Epithelial cell of prostate (primary cell): ENCODE measurements at regions not wholly inside any gene's neighbourhood (a gene's known extent, or its start where the extent isn't known, plus 50 kb on each side); places are given as distances from the start of the nearest gene placed in this dataset.
A peak's percentile ranks its signal among the peaks of the same experiment; 100 is the strongest.
"Not testable (repeated sequence)": the region's sequence is repeated elsewhere in the genome, so short reads cannot be mapped to it uniquely, and the experiment has no call there.

Experiments used
- DNase-seq: peaks from one replicate; pipeline ENCODE4 v3.0.0-alpha.2; 2011; ENCODE audit warnings: low read depth, low spot score
- H3K27ac ChIP-seq: fragments of 450-650 bp; 2 replicates; pipeline ENCODE4 v1.5.1; 2017; ENCODE audit warnings: mild to moderate bottlenecking

GRCh38 chr11:92123540-92123939, 101.1 kb upstream of the FAT3 start:
- H3K27ac ChIP-seq: peak overlapping the region; percentile 40
- no peak for DNase-seq

GRCh38 chr11:92122561-92122960, 102.1 kb upstream of the FAT3 start:
- DNase-seq: no peak
- H3K27ac ChIP-seq: peak overlapping the region; percentile 40

DNA sequence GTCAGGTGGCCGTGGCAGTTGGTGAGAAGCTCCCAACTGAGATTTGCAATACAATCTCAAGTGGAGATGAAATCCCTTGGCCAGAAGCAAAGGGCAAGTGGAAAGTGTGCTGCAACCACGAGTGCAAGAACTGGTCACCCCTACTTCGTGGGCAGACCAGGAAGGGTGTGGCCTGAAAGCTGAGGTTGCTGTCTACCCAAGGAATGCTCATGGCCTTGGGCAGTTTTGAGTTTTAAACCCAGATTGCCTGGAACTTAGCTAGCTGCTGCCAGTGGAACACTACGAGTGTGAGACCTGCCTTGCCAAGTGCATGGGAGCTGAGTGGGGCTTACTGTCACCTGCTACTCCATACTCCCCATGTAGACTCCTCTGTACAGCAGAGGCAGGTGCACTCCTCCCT, 113.3 kb upstream of the FAT3 start:
- no peak for DNase-seq
- no peak overlapping the region for H3K27ac ChIP-seq

DNA sequence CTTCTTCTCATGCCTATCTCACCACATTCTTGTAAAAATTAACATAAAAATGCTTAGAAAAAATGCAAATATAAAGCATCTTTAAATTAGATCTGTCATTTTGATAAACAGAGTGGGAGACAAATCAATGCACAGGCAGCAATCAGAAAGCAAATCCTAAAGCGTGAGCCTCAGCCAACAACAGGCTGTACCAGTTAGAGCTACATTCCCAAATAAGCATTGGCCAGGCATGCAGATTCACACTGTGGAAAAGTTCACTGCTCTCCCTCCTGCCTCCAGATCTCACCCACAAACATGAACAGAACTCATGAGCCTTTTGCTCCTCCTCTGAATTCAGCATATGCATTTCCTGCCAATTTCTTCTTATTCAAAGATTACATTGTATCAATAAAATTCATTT, 115.2 kb upstream of the FAT3 start:
- H3K27ac ChIP-seq: no peak overlapping the region
- DNase-seq: no peak

- H3K27ac ChIP-seq: no peak overlapping the region
- DNase-seq: no peak
Measured at GRCh38 chr11:92107331-92107730, 117.3 kb upstream of the FAT3 start.

DNA sequence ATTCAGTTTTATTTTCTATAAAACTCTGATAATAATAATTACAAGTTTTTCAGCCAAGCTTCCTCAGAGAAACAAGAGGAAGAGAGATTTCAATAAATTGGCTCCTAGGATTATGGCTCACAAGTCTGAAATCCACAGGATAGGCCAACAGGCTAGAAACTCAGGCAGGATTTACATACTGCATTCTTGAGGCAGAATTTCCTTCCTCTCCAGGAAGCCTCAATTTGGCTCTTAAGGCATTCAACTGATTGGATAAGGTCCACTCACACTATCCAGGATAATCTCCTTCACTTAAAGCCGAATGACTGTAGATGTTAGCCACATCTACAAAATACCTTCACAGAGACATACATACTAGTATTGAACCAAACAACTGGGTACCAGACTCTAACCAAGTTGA, 120.3 kb upstream of the FAT3 start:
- DNase-seq: no peak
- H3K27ac ChIP-seq: no peak overlapping the region

- H3K27ac ChIP-seq: no peak overlapping the region
Measured at GRCh38 chr11:92101920-92102319, 122.7 kb upstream of the FAT3 start.

GRCh38 chr11:92099183-92099582, 125.4 kb upstream of the FAT3 start:
- DNase-seq: no peak
- no peak overlapping the region for H3K27ac ChIP-seq

More at GRCh38 chr11:92101920-92102319, 122.7 kb upstream of the FAT3 start:
- no peak for DNase-seq

DNA sequence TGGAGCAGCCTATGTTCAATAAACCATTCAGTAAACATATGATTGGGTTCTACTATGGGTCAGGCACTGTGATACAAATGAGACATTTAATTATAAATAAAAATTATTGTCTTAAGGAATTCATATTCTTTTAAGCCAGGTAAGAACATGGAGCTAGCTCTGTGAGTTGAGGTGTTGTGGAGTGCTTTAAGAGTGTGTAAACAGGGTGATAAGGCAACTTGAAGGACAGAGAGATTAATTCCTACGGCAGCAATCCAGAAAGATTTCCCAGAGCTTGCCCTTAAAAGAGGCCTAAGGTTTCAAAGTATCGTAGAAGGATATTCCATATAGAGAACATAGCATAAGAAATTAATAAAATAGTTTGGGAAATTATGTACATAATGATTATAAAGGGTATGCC, 126.4 kb upstream of the FAT3 start:
- DNase-seq: no peak
- H3K27ac ChIP-seq: no peak overlapping the region

DNA sequence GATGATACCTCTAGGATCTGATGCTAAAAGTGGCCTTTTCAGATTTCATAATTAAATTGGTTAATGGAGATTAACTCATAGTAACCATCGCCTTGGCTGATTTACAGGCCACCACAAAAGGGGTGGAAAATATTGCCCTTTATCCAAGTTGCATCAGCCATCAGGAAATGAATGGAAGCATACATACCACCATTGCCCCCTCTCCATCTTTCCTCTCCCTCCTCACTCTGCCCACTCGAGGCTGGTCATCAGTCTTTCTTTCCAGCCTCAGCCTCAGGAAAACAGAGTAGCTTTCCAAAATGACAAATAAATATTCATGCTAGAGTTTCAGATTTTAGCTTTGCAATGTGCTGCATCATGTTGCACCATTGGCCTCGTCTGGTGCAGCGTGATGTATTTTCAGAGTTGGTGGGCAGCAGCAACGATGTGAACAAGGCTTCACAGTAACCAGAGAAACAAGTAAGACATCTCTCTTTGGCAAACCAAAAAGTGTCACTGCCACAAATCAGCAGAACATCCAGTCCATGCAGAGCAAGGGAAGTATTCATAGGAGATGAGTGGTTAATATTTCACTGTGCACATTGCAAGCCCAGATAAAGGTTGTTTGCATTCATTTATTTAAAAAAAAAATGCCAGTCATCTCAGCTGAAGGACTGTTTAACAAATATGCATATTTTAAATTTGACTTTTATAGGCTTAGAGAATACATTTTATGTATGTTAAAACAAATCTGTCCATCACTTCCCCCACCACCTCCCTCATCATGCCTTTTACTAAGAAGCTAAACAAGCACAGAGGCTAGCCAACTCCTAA, 136.7 kb upstream of the FAT3 start:
- H3K27ac ChIP-seq: no peak overlapping the region
- no peak for DNase-seq

DNA sequence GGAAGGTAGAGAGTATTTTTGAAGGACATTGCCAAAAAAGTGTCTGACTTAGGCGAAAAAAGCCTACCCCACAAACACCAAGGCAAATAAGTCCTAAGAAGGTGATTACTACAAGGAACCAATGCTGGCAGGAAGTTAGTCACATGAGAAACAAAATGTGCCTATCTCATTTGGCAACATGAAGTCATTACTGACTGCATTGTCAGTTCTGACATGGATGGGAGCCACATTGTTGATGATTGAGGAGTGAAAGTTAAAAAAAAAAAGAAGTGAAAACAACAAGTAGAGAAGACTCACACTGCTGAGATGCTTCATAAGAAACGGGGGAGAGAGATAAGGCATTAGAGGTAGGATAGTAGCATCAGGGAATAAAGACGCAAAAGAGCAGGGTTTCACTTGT, 141.5 kb upstream of the FAT3 start:
- H3K27ac ChIP-seq: no peak overlapping the region
- no peak for DNase-seq

- H3K27ac ChIP-seq: no peak overlapping the region
- DNase-seq: no peak
Measured at GRCh38 chr11:92082652-92083051, 142.0 kb upstream of the FAT3 start.

DNA sequence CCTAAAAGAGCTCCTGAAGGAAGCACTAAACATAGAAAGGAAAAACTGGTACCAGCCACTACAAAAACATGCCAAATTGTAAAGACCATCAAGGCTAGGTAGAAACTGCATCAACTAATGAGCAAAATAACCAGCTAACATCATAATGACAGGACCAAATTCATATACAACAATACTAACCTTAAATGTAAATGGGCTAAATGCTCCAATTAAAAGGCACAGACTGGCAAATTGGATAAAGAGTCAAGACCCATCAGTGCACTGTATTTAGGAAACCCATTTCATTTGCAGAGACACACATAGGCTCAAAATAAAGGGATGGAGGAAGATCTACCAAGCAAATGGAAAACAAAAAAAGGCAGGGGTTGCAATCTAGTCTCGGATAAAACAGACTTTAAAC, 150.1 kb upstream of the FAT3 start:
- DNase-seq: not testable (repeated sequence)

DNA sequence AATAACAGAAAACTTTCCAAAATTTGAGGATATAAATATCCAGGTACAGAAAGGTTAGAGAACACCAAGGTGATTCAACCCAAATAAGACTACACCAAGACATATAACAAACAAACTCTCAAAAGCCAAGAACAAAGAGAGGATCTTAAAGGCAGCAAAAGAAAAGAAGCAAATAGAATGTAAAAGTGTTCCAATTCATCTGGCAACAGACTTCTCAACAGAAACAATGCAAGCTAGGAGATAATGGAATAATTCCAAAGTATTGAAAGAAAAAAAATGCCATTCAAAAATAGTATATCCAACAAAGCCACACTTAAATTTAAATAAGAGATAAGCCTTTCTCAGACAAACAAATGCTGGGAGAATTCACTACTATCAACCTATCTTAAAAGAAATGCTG, 153.0 kb upstream of the FAT3 start:
- DNase-seq: no peak

More for the DNA sequence above, 150.1 kb upstream of the FAT3 start:
- not testable (repeated sequence) for H3K27ac ChIP-seq

DNA sequence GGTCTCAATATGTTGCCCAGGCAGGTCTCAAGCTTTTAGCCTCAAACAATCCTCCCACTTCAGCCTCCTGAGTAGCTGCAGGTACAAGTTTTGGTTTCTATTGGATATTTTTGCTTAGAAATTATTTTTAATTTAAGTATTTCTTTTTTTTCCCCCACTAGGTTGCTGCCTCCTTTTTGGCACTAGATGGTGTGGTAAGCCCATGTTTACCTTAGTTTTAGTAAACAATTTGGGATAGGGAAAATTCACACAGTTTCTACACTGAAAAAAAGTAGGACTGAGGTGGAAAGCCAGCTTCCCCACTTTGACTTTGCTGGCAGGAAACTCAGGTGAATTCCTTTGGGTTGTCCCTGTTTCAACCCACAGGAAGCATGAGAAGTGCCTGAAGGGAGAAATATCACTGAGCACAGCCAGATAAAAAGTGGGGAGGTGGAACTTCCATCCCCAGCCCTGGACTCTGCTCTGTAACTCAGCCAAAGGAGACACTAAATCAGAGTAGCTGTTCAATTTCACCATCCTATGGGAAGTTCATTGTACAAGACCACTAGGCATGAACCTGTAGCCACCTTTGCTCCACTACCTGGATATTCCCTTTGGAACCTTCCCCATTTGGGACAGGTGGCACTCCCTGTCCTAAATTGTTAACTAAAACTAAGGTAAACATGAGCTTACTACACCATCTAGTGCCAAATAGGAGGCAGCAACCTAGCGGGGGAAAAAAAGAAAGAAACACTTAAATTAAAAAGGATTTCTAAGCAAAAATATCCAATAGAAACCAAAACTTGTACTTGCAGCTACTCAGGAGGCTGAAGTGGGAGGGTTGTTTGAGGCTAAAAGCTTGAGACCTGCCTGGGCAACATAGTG, 154.4 kb upstream of the FAT3 start:
- no peak overlapping the region for H3K27ac ChIP-seq
- DNase-seq: no peak

More for the DNA sequence above, 153.0 kb upstream of the FAT3 start:
- H3K27ac ChIP-seq: no peak overlapping the region

- DNase-seq: no peak
- H3K27ac ChIP-seq: no peak overlapping the region
Measured at GRCh38 chr11:92067016-92067415, 157.6 kb upstream of the FAT3 start.

GRCh38 chr11:92061456-92062062, 163.1 kb upstream of the FAT3 start:
- no peak for DNase-seq
- no peak overlapping the region for H3K27ac ChIP-seq

DNA sequence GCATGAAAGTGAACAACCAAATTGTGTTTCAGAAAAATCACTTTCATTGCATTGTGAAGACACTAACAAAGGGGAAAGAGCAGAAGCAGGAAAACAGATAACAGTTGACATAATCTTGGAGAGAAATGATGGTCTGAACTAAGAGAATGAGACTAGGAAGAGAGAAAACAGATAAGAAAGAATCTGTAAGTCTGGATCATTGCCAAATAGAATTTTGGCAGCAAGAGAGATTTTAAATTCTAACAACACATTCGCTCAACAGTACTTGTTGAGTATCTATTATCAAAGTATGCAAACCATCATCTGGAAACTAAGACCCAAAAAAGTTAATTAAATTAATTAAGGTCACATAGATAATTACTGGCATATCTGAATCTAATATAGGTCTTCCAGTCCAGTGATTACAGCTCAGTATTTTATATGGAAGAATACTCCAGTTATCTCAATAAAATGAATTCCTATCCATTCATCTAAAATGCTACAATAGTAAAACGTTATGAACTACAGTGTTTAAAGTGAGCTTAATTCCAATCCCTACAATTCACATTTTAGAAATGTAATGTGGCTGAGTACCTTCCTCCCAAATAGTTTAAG, 166.7 kb upstream of the FAT3 start:
- H3K27ac ChIP-seq: no peak overlapping the region
- no peak for DNase-seq

- DNase-seq: no peak
- no peak overlapping the region for H3K27ac ChIP-seq
Measured at GRCh38 chr11:92053216-92053615, 171.4 kb upstream of the FAT3 start.

DNA sequence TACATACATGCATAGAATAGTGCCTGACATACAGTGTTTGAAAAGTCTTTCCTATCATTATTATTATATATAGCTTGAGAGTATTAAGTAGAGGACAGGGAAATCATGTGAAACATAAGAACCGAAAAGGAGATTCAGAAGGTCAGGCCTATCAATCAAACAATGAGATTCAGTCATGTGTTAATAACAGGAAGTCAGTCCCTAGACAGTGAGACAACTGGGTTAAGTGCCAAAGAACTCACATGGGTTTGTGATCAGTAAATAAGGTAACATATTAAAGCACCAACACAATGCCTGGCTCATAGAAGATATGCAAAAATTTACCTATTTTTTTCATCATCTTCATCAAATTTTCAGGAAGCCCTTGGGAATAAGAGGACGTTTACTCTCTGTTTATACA, 174.3 kb upstream of the FAT3 start:
- no peak overlapping the region for H3K27ac ChIP-seq
- DNase-seq: no peak

- no peak overlapping the region for H3K27ac ChIP-seq
- peak; percentile 37 for DNase-seq
Measured at GRCh38 chr11:92048415-92048814, 176.2 kb upstream of the FAT3 start.
